ENCODE measurements at regions not wholly inside any gene's neighbourhood (a gene's known extent, or its start where the extent isn't known, plus 50 kb on each side); places are given as distances from the start of the nearest gene placed in this dataset.

- TF ChIP-seq CTCF (IDR thresholded peaks at IDR 0.05; ENCODE audit: low read depth, low read length) = no peak
- H3K36me3 ChIP-seq = no peaks in the 10 kb centered on the region
- no peak for DNase-seq
These were observed 387.3 kb downstream of the TNS3 start for GRCh38 chr7:47194516-47195057.

GRCh38 chr7:47192978-47193377, 388.9 kb downstream of the TNS3 start:
- DNase-seq = no peak
- Histone ChIP-seq H3K4me3 (ENCODE audit: low read depth, low read length) (no peak overlapping the region), H3K36me3 (no peaks in the 10 kb centered on the region), H3K27me3 (no peaks in the 10 kb centered on the region), H3K4me1 (no peaks in the 10 kb centered on the region), H3K9me3 (no peaks in the 10 kb centered on the region)
- TF ChIP-seq CTCF (IDR thresholded peaks at IDR 0.05; ENCODE audit: low read depth, low read length) = no peak

More at GRCh38 chr7:47194516-47195057, 387.3 kb downstream of the TNS3 start:
- no peaks in the 10 kb centered on the region for H3K27me3 ChIP-seq
- H3K4me1 ChIP-seq = no peaks in the 10 kb centered on the region
- H3K9me3 ChIP-seq = no peaks in the 10 kb centered on the region
- no peak overlapping the region for H3K4me3 ChIP-seq (ENCODE audit: low read depth, low read length)

- no peak for TF ChIP-seq CTCF (IDR thresholded peaks at IDR 0.05; ENCODE audit: low read depth, low read length)
These were observed 390.0 kb downstream of the TNS3 start for GRCh38 chr7:47191876-47192291.

GRCh38 chr7:47191316-47191715, 390.6 kb downstream of the TNS3 start:
- Histone ChIP-seq H3K36me3 (no peaks in the 10 kb centered on the region), H3K4me1 (no peaks in the 10 kb centered on the region), H3K4me3 (ENCODE audit: low read depth, low read length) (no peak overlapping the region), H3K9me3 (no peaks in the 10 kb centered on the region), H3K27me3 (no peaks in the 10 kb centered on the region)
- no peak for DNase-seq
- TF ChIP-seq CTCF (IDR thresholded peaks at IDR 0.05; ENCODE audit: low read depth, low read length) = no peak

More at GRCh38 chr7:47191876-47192291, 390.0 kb downstream of the TNS3 start:
- Histone ChIP-seq H3K4me3 (ENCODE audit: low read depth, low read length) (no peak overlapping the region), H3K9me3 (no peaks in the 10 kb centered on the region), H3K27me3 (no peaks in the 10 kb centered on the region), H3K36me3 (no peaks in the 10 kb centered on the region), H3K4me1 (no peaks in the 10 kb centered on the region)
- DNase-seq = no peak

- H3K36me3 ChIP-seq = no peaks in the 10 kb centered on the region
- H3K4me1 ChIP-seq = no peaks in the 10 kb centered on the region
- H3K27me3 ChIP-seq = no peaks in the 10 kb centered on the region
- H3K4me3 ChIP-seq (ENCODE audit: low read depth, low read length) = no peak overlapping the region
- no peaks in the 10 kb centered on the region for H3K9me3 ChIP-seq
- TF ChIP-seq CTCF (IDR thresholded peaks at IDR 0.05; ENCODE audit: low read depth, low read length) = no peak
- DNase-seq = no peak
These were observed 391.4 kb downstream of the TNS3 start for GRCh38 chr7:47190462-47190861.

GRCh38 chr7:47188653-47189315, 393.1 kb downstream of the TNS3 start:
- H3K36me3 ChIP-seq = no peaks in the 10 kb centered on the region

More at GRCh38 chr7:47188653-47189315, 393.1 kb downstream of the TNS3 start:
- TF ChIP-seq CTCF (IDR thresholded peaks at IDR 0.05; ENCODE audit: low read depth, low read length) = no peak
- Histone ChIP-seq H3K4me1 (no peaks in the 10 kb centered on the region), H3K4me3 (ENCODE audit: low read depth, low read length) (no peak overlapping the region), H3K27me3 (peaks cover 5% of the 10 kb centered on the region), H3K9me3 (no peaks in the 10 kb centered on the region)
- DNase-seq = no peak

Data from BE2C (cell line).